ENCODE measurements at regions not wholly inside any gene's neighbourhood (a gene's known extent, or its start where the extent isn't known, plus 50 kb on each side); places are given as distances from the start of the nearest gene placed in this dataset.
A peak's percentile ranks its signal among the peaks of the same experiment; 100 is the strongest.

DNA sequence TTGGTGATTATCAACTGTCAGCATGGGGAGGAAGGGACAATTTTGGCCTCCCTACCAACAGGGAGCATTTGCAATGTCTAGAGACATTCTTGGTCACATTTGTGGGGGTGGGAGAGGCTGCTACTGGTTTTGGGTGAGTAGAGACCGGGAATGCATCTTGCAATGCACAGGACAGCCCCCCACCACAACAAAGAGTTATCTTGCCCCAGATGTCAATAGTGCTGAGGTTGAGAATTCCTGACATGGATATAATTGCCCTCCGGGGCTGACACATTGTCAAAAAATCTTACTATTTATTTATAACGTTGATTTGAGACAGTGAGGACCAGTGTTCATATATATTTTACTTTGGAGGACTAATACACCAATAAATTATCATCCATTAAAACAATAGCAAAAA is 316.1 kb downstream of the PSAT1 start:
- Mint-ChIP-seq H3K27ac (peak overlapping the region in 1 of 7 donors; percentile 11), H3K4me3 (no peak overlapping the region), H3K36me3 (no peaks in the 10 kb centered on the region), H3K9me3 (peaks cover 0 to 2% (median 0%) of the 10 kb centered on the region in 7 donors), H3K27me3 (ENCODE audit: low read depth in 3 of 3) (no peaks in the 10 kb centered on the region), H3K4me1 (no peaks in the 10 kb centered on the region)
- H3K9me3 ChIP-seq (replicated peaks in 1 of 2; ENCODE audit: control insufficient read depth in 1 of 2, insufficient read depth in 1 of 2, low read length in 2 of 2), result no peaks in the 10 kb centered on the region
- TF ChIP-seq, protein P1, sequence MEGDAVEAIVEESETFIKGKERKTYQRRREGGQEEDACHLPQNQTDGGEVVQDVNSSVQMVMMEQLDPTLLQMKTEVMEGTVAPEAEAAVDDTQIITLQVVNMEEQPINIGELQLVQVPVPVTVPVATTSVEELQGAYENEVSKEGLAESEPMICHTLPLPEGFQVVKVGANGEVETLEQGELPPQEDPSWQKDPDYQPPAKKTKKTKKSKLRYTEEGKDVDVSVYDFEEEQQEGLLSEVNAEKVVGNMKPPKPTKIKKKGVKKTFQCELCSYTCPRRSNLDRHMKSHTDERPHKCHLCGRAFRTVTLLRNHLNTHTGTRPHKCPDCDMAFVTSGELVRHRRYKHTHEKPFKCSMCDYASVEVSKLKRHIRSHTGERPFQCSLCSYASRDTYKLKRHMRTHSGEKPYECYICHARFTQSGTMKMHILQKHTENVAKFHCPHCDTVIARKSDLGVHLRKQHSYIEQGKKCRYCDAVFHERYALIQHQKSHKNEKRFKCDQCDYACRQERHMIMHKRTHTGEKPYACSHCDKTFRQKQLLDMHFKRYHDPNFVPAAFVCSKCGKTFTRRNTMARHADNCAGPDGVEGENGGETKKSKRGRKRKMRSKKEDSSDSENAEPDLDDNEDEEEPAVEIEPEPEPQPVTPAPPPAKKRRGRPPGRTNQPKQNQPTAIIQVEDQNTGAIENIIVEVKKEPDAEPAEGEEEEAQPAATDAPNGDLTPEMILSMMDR (IDR thresholded peaks at IDR 0.05), result no peak
- no peak overlapping the region for H2AFZ ChIP-seq (ENCODE audit: insufficient read depth, low read depth, low read length, poor library complexity, severe bottlenecking)
- H3K4me1 ChIP-seq (ENCODE audit: control insufficient read depth in 1 of 2, insufficient read depth in 2 of 2, low read length in 2 of 2), result no peaks in the 10 kb centered on the region
- no peak overlapping the region for H3K4me3 ChIP-seq (replicated peaks in 1 of 3; ENCODE audit: low read depth in 2 of 3, low read length in 3 of 3)
- H4K20me1 ChIP-seq (ENCODE audit: insufficient read depth, low read length), result no peaks in the 10 kb centered on the region
- H3K27ac ChIP-seq (ENCODE audit: low read depth in 1 of 2, low read length in 2 of 2), result no peak overlapping the region
- no peaks in the 10 kb centered on the region for H3K79me2 ChIP-seq (ENCODE audit: insufficient read depth, low read length)
- intact Hi-C loops (cut with micrococcal nuclease), result no loop called here
- H3K9ac ChIP-seq (ENCODE audit: insufficient read depth, low read length, poor library complexity, severe bottlenecking), result no peak overlapping the region
- no peak overlapping the region for H3K4me2 ChIP-seq (replicated peaks; ENCODE audit: extremely low read depth, low read length, poor library complexity, severe bottlenecking)
- no CpG with 5 or more reads among the region's 3 CpGs for WGBS (ENCODE audit: insufficient coverage)
- no peaks in the 10 kb centered on the region for H3K36me3 ChIP-seq (replicated peaks in 1 of 2; ENCODE audit: control insufficient read depth in 1 of 2, insufficient read depth in 2 of 2, low read length in 2 of 2)
- no peak for DNase-seq
- H3K27me3 ChIP-seq (ENCODE audit: control insufficient read depth in 2 of 2, insufficient read depth in 2 of 2, low read length in 2 of 2), result no peaks in the 10 kb centered on the region

DNA sequence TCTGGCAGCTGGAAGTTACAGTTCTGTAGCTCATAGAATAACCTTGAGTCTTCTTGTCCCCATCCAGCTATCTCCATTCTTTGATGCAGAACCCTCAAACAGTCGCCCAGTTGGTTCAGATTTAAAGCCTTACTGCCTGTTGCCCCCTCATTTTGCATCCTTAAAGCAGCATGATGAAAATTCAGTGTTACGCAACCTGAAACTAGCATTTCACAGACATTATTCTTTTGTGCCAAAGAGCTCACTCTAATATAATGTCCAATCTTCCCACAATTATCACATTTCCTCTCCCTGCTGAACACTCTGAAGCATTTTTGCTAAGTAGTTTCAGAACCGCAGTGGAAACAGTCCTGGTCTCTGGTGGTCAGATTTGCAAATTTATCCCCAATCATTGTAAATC is 318.0 kb downstream of the PSAT1 start:
- H3K27me3 Mint-ChIP-seq (ENCODE audit: low read depth in 3 of 3), result no peaks in the 10 kb centered on the region

More for the DNA sequence above, 318.0 kb downstream of the PSAT1 start:
- no peak overlapping the region for H3K9ac ChIP-seq (ENCODE audit: insufficient read depth, low read length, poor library complexity, severe bottlenecking)
- Mint-ChIP-seq H3K36me3 (no peaks in the 10 kb centered on the region), H3K4me3 (no peak overlapping the region), H3K9me3 (peaks cover 0 to 2% (median 0%) of the 10 kb centered on the region in 7 donors), H3K4me1 (no peaks in the 10 kb centered on the region), H3K27ac (no peak overlapping the region)
- no peaks in the 10 kb centered on the region for H4K20me1 ChIP-seq (ENCODE audit: insufficient read depth, low read length)
- no peak for DNase-seq
- H3K79me2 ChIP-seq (ENCODE audit: insufficient read depth, low read length), result no peaks in the 10 kb centered on the region
- no peaks in the 10 kb centered on the region for H3K36me3 ChIP-seq (replicated peaks in 1 of 2; ENCODE audit: control insufficient read depth in 1 of 2, insufficient read depth in 2 of 2, low read length in 2 of 2)
- no peak overlapping the region for H3K4me2 ChIP-seq (replicated peaks; ENCODE audit: extremely low read depth, low read length, poor library complexity, severe bottlenecking)
- H3K9me3 ChIP-seq (replicated peaks in 1 of 2; ENCODE audit: control insufficient read depth in 1 of 2, insufficient read depth in 1 of 2, low read length in 2 of 2), result no peaks in the 10 kb centered on the region
- no peaks in the 10 kb centered on the region for H3K27me3 ChIP-seq (ENCODE audit: control insufficient read depth in 2 of 2, insufficient read depth in 2 of 2, low read length in 2 of 2)
- no peak overlapping the region for H3K4me3 ChIP-seq (replicated peaks in 1 of 3; ENCODE audit: low read depth in 2 of 3, low read length in 3 of 3)
- no peak overlapping the region for H3K27ac ChIP-seq (ENCODE audit: low read depth in 1 of 2, low read length in 2 of 2)
- WGBS (ENCODE audit: insufficient coverage), result 65% methylated on average over 3 of the region's 3 CpGs
- H2AFZ ChIP-seq (ENCODE audit: insufficient read depth, low read depth, low read length, poor library complexity, severe bottlenecking), result no peak overlapping the region
- intact Hi-C loops (cut with micrococcal nuclease), result no loop called here
- no peaks in the 10 kb centered on the region for H3K4me1 ChIP-seq (ENCODE audit: control insufficient read depth in 1 of 2, insufficient read depth in 2 of 2, low read length in 2 of 2)
- TF ChIP-seq, protein P1 (IDR thresholded peaks at IDR 0.05), result no peak

Data from CD14-positive monocyte (primary cell).